Mesothelial cell of epicardium (in vitro differentiated cells): ENCODE measurements at regions not wholly inside any gene's neighbourhood (a gene's known extent, or its start where the extent isn't known, plus 50 kb on each side); places are given as distances from the start of the nearest gene placed in this dataset.

Experiments
- DNase-seq, 2 experiments: peaks; one replicate each; pipeline ENCODE4 v3.0.0; 2021; ENCODE audit warnings: low spot score in 2 of 2; ENCODE audit not compliant: unreplicated experiment in 2 of 2
- H3K27ac Mint-ChIP-seq: 2 replicates; pipeline ENCODE4 v1.8.0; 2021; ENCODE audit warnings: mixed read lengths
- H3K27me3 Mint-ChIP-seq: 2 replicates; pipeline ENCODE4 v1.8.0; 2021; ENCODE audit warnings: low read depth, mixed read lengths
- H3K36me3 Mint-ChIP-seq: 2 replicates; pipeline ENCODE4 v1.8.0; 2021; ENCODE audit warnings: mixed read lengths
- H3K4me1 Mint-ChIP-seq: 2 replicates; pipeline ENCODE4 v1.8.0; 2021; ENCODE audit warnings: mixed read lengths
- H3K4me3 Mint-ChIP-seq: 2 replicates; pipeline ENCODE4 v1.8.0; 2021; ENCODE audit warnings: mild to moderate bottlenecking, moderate library complexity, mixed read lengths
- H3K9me3 Mint-ChIP-seq: 2 replicates; pipeline ENCODE4 v1.8.0; 2021; ENCODE audit warnings: mixed read lengths
- TF ChIP-seq, protein P1 (sequence below): fragments of 200-600 bp; sonication (generic); IDR thresholded peaks from one replicate; pipeline ENCODE4 v1.5.0; 2021; ENCODE audit warnings: antibody characterized with exemption; ENCODE audit not compliant: unreplicated experiment

DNA sequence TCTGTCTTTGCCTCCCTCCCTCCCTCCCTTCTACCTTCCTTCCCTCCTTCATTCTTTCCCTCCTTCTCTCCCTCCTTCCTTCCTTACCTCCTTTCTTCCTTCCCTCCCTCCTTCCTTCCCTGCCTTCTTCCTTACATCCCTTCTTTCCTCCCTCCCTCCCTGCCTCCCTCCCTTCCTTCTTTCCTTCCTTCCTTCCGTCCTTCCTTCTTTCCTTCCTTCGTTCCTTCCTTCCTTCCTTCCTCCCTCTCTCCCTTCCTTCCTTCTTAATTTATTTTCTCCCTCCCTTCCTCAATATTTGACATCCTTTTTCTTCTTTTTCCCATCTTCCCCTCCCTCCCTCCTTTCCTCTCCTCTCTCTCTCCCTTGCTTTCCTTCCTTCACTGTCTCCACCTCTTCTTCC is 301.8 kb downstream of the GATA3 start:
- peaks cover 1% of the 10 kb centered on the region for H3K27me3 Mint-ChIP-seq
- peaks cover 11% of the 10 kb centered on the region for H3K4me1 Mint-ChIP-seq
- no peak for DNase-seq
- H3K4me3 Mint-ChIP-seq = no peak overlapping the region
- no peak overlapping the region for H3K27ac Mint-ChIP-seq
- no peaks in the 10 kb centered on the region for H3K9me3 Mint-ChIP-seq
- TF ChIP-seq, protein P1, sequence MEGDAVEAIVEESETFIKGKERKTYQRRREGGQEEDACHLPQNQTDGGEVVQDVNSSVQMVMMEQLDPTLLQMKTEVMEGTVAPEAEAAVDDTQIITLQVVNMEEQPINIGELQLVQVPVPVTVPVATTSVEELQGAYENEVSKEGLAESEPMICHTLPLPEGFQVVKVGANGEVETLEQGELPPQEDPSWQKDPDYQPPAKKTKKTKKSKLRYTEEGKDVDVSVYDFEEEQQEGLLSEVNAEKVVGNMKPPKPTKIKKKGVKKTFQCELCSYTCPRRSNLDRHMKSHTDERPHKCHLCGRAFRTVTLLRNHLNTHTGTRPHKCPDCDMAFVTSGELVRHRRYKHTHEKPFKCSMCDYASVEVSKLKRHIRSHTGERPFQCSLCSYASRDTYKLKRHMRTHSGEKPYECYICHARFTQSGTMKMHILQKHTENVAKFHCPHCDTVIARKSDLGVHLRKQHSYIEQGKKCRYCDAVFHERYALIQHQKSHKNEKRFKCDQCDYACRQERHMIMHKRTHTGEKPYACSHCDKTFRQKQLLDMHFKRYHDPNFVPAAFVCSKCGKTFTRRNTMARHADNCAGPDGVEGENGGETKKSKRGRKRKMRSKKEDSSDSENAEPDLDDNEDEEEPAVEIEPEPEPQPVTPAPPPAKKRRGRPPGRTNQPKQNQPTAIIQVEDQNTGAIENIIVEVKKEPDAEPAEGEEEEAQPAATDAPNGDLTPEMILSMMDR = no peak
- no peaks in the 10 kb centered on the region for H3K36me3 Mint-ChIP-seq

DNA sequence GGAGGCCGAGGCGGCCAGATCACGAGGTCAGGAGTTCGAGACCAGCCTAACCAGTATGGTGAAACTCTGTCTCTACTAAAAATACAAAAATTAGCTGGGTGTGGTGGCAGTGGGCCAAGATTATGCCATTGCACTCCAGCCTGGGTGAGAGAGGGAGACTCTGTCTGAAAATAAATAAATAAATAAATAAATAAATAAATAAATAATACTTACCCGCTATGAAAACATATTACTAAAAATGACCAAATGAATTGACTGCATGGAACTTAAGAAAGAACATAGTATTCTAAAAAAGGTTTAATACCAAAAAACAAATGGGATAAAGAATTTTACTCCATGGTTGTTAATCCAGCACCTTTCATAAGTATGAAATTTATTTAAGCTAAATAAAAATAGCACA is 305.0 kb downstream of the GATA3 start:
- H3K4me1 Mint-ChIP-seq = peaks cover 5% of the 10 kb centered on the region
- TF ChIP-seq, protein P1 = no peak
- DNase-seq = no peak
- no peaks in the 10 kb centered on the region for H3K36me3 Mint-ChIP-seq
- H3K27ac Mint-ChIP-seq = no peak overlapping the region
- H3K27me3 Mint-ChIP-seq = peaks cover 1% of the 10 kb centered on the region
- H3K9me3 Mint-ChIP-seq = no peaks in the 10 kb centered on the region
- H3K4me3 Mint-ChIP-seq = no peak overlapping the region

DNA sequence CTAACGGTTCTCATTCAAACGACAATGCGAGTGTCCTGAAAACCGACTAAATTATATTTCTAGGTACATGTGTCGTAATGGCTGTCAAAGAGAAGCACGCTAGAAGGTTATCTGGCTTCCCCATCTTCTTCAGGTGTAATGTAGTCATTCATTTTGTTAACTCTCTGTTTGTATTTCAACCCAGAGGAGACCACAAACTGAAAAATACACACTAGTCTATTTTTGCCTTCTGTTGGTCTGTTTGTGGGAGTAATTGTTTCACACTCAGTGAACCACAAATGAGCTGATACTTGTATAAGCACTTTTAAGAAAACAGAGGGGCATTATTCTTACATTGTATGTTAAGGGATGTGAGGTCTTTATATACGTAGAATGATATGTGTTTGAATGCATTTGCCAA is 305.9 kb downstream of the GATA3 start:
- Mint-ChIP-seq H3K27me3 (peaks cover 1% of the 10 kb centered on the region), H3K4me3 (no peak overlapping the region), H3K36me3 (no peaks in the 10 kb centered on the region), H3K27ac (no peak overlapping the region), H3K4me1 (peaks cover 5% of the 10 kb centered on the region), H3K9me3 (no peaks in the 10 kb centered on the region)
- TF ChIP-seq, protein P1 = no peak
- no peak for DNase-seq

DNA sequence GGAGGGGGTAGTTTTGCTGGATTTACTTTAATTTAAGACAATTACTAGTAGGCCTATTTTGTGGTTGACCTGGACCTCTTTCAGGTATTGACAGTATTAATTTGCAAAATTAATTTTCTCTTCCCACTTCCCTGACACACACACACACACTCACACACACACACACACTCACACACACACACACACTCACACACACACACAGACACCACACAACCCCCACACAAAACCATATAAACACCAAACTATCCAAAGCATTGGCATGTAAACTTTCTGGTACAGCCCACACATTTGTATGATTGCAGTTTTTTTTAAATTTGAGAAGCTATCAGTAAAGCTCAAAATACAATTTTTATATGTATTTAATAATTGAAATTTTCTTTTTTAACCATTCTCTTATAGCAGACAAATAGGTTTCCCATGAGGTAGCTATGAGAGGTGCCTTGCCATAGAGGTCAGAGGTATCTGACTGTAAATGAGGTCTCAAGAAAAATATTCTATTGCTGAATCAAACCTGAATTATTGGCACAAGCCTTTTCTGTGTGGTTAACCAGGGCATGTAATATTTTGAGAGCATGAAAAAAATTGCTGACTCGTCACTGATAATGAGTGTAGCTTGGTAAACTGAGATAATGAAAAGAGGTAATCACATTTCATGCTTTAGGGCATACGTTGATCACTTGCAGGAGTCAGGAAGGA is 306.5 kb downstream of the GATA3 start:
- Mint-ChIP-seq H3K4me1 (peaks cover 10% of the 10 kb centered on the region), H3K9me3 (no peaks in the 10 kb centered on the region), H3K36me3 (no peaks in the 10 kb centered on the region), H3K27me3 (peaks cover 1% of the 10 kb centered on the region), H3K27ac (no peak overlapping the region), H3K4me3 (no peak overlapping the region)
- DNase-seq = no peak
- TF ChIP-seq, protein P1 = no peak

DNA sequence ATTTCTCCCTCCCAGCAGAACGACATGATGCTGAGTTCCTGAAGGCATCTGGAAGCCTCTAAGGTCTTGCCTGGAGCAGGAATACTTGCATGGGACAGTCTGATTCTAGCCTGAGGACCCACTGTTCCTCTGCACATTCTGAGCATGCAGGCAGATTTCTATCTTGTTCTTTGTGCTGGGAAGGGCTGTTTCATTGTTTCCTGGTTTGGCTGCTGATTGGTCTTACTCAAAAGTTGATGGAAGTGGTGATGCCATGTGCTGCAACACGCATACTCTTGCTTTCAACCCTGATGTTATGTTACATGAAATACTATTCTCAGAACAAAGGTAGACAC is 307.0 kb downstream of the GATA3 start:
- no peak for DNase-seq
- peaks cover 15% of the 10 kb centered on the region for H3K4me1 Mint-ChIP-seq
- no peak overlapping the region for H3K4me3 Mint-ChIP-seq
- H3K27ac Mint-ChIP-seq = no peak overlapping the region
- H3K27me3 Mint-ChIP-seq = peaks cover 1% of the 10 kb centered on the region
- H3K9me3 Mint-ChIP-seq = no peaks in the 10 kb centered on the region
- H3K36me3 Mint-ChIP-seq = no peaks in the 10 kb centered on the region
- TF ChIP-seq, protein P1 = no peak
